Panc1 (cell line): ENCODE measurements at regions not wholly inside any gene's neighbourhood (a gene's known extent, or its start where the extent isn't known, plus 50 kb on each side); places are given as distances from the start of the nearest gene placed in this dataset.

ENCODE experiments used
- ATAC-seq: fragments of 200-7000 bp; cut with Tn5 transposase; 2 replicates; pipeline ENCODE4 v1.9.1; 2020; ENCODE audit warnings: mild to moderate bottlenecking, moderate library complexity
- BruUV-seq: library from RNA; stranded (reverse); fragments of 400-500 nt; replicated peaks from 2 replicates; lab custom pipeline; 2021; lab: Mats Ljungman, UMichigan
- CTCF ChIA-PET: fragments of 300-600 bp; sonication (Branson Sonifier 250); formaldehyde crosslinking; loops from one replicate; lab custom pipeline; 2022; ENCODE audit warnings: antibody characterized with exemption; lab: Charles Lee
- POLR2A ChIA-PET: fragments of 300-600 bp; sonication (Branson Sonifier 250); formaldehyde crosslinking; loops from one replicate; lab custom pipeline; 2022; ENCODE audit warnings: antibody characterized with exemption; lab: Charles Lee
- DNase-seq: peaks from one replicate; pipeline ENCODE4 v3.0.0-alpha.2; 2010; ENCODE audit warnings: low read depth, low spot score
- H3K27ac ChIP-seq: 2 replicates; pipeline ENCODE4 v1.5.1; 2011; ENCODE audit warnings: mild to moderate bottlenecking, low read length, inconsistent platforms
- H3K27me3 ChIP-seq: fragments of 200-500 bp; sonication (Bioruptor generic); 2 replicates; pipeline ENCODE4 v1.6.0; 2014; ENCODE audit warnings: low read length, inconsistent platforms; ENCODE audit not compliant: control insufficient read depth, insufficient read depth
- H3K36me3 ChIP-seq: fragments of 200-500 bp; sonication (Bioruptor generic); 2 replicates; pipeline ENCODE4 v1.5.1; 2014; ENCODE audit warnings: inconsistent platforms, mild to moderate bottlenecking, low read length, moderate library complexity; ENCODE audit not compliant: control insufficient read depth, insufficient read depth
- H3K4me1 ChIP-seq: 2 replicates; pipeline ENCODE4 v1.5.1; 2011; ENCODE audit warnings: inconsistent platforms, mild to moderate bottlenecking, low read length, moderate library complexity; ENCODE audit not compliant: control insufficient read depth, insufficient read depth
- H3K4me3 ChIP-seq, 2 experiments: 2 replicates each; pipeline ENCODE4 v1.5.1; 2011 to 2012; ENCODE audit warnings: low read depth in 2 of 2, low read length in 2 of 2, mild to moderate bottlenecking in 2 of 2, inconsistent platforms in 1 of 2, moderate library complexity in 1 of 2
- H3K9me3 ChIP-seq: fragments of 200-500 bp; sonication (Bioruptor generic); 2 replicates; pipeline ENCODE4 v1.5.1; 2014; ENCODE audit warnings: low read depth, mild to moderate bottlenecking, inconsistent platforms, low read length, moderate library complexity; ENCODE audit not compliant: control insufficient read depth, insufficient read depth
- CTCF ChIP-seq: fragments of 450-650 bp; IDR thresholded peaks from 2 replicates; pipeline ENCODE4 v1.5.1; 2017; ENCODE audit warnings: mild to moderate bottlenecking
- POLR2AphosphoS5 ChIP-seq: IDR thresholded peaks from 2 replicates; pipeline ENCODE4 v1.6.1; 2012; ENCODE audit warnings: mild to moderate bottlenecking, low read depth, low read length, moderate library complexity
- REST ChIP-seq, 2 experiments: IDR thresholded peaks; 2 replicates each; pipeline ENCODE4 v1.6.1; 2011 to 2012; ENCODE audit warnings: low read depth in 2 of 2, control low read depth in 1 of 2, low read length in 1 of 2, mild to moderate bottlenecking in 1 of 2, moderate library complexity in 1 of 2; ENCODE audit not compliant: insufficient read depth in 1 of 2
- SIN3A ChIP-seq: IDR thresholded peaks from 2 replicates; pipeline ENCODE4 v1.6.1; 2012; ENCODE audit warnings: low read depth, mild to moderate bottlenecking, low read length, moderate library complexity, borderline replicate concordance; ENCODE audit not compliant: insufficient read depth
- TCF7L2 ChIP-seq: IDR thresholded peaks from 2 replicates; pipeline ENCODE4 v1.6.1; 2011; ENCODE audit warnings: mild to moderate bottlenecking, low read depth, low read length, inconsistent platforms
- in situ Hi-C: cut with HindIII; loops from 2 replicates; pipeline ENCODE4 v1.10.0; 2016; ENCODE audit warnings: low sequenced_read_pairs, low pct_unique_long_range_greater_than_20kb
- intact Hi-C: fragments of 100-400 bp; cut with micrococcal nuclease; formaldehyde crosslinking; loops from one replicate; pipeline ENCODE4 v1.10.0; 2022; ENCODE audit not compliant: unreplicated experiment

- POLR2A ChIA-PET = interaction anchor here (0.6 kb wide), 1 partner anchor 510 kb away, joined by 3 read pairs; no protein-coding TSS in a partner anchor
- ATAC-seq = peak; percentile 72; the same call in 1 of the 2 replicates
These were observed 122.6 kb downstream of the AQP9 start for GRCh38 chr15:58260725-58261267.

GRCh38 chr15:58261368-58261767 is 123.2 kb downstream of the AQP9 start:
- intact Hi-C loops (no loop called here), in situ Hi-C loops (no loop called here)
- BruUV-seq = no TSS peak
- ATAC-seq (no peak), DNase-seq (no peak)
- TF ChIP-seq REST (IDR thresholded peaks at IDR 0.05; ENCODE audit: insufficient read depth in 1 of 2, low read depth in 2 of 2, low read length in 1 of 2) (no peak), CTCF (no peak), TCF7L2 (no peak), POLR2AphosphoS5 (no peak), SIN3A (no peak)
- ChIA-PET POLR2A (interaction anchor here (0.6 kb wide), 1 partner anchor 511 kb away, joined by 3 read pairs; no protein-coding TSS in a partner anchor), CTCF (no interaction called here)
- Histone ChIP-seq H3K9me3 (no peaks in the 10 kb centered on the region), H3K36me3 (no peaks in the 10 kb centered on the region), H3K27me3 (no peaks in the 10 kb centered on the region), H3K4me1 (no peaks in the 10 kb centered on the region), H3K27ac (no peak overlapping the region; the same call in 1 of the 2 replicates), H3K4me3 (no peak overlapping the region)

More at GRCh38 chr15:58260725-58261267, 122.6 kb downstream of the AQP9 start:
- CTCF ChIA-PET = no interaction called here
- Histone ChIP-seq H3K4me1 (no peaks in the 10 kb centered on the region), H3K9me3 (no peaks in the 10 kb centered on the region), H3K27me3 (no peaks in the 10 kb centered on the region), H3K27ac (peak overlapping the region; percentile 40; the same call in 1 of the 2 replicates), H3K36me3 (no peaks in the 10 kb centered on the region), H3K4me3 (no peak overlapping the region)
- in situ Hi-C loops = no loop called here
- no peak for TF ChIP-seq REST (IDR thresholded peaks at IDR 0.05; ENCODE audit: insufficient read depth in 1 of 2, low read depth in 2 of 2, low read length in 1 of 2)
- TF ChIP-seq SIN3A = no peak
- TF ChIP-seq POLR2AphosphoS5 = no peak
- no peak for TF ChIP-seq TCF7L2
- TF ChIP-seq CTCF = no peak
- intact Hi-C loops = no loop called here
- no TSS peak for BruUV-seq
- no peak for DNase-seq
